ENCODE measurements at regions not wholly inside any gene's neighbourhood (a gene's known extent, or its start where the extent isn't known, plus 50 kb on each side); places are given as distances from the start of the nearest gene placed in this dataset.

- Histone ChIP-seq H3K9me3 (ENCODE audit: control extremely low read depth in 1 of 5, control insufficient read depth in 4 of 5, insufficient read depth in 2 of 5, low read depth in 1 of 5, low read length in 4 of 5) (peaks cover 0 to under 1% (median 0%) of the 10 kb centered on the region in 5 experiments), H3K4me3 (ENCODE audit: control insufficient read depth in 1 of 7, extremely low read depth in 1 of 7, insufficient read depth in 4 of 7, low read depth in 2 of 7, low read length in 6 of 7) (no peak overlapping the region), H3K27ac (ENCODE audit: insufficient read depth in 1 of 2, low read depth in 1 of 2, low read length in 2 of 2, poor library complexity in 1 of 2, severe bottlenecking in 2 of 2) (no peak overlapping the region), H3K4me1 (ENCODE audit: control extremely low read depth in 1 of 4, control insufficient read depth in 4 of 4, insufficient read depth in 4 of 4, low read length in 3 of 4) (no peaks in the 10 kb centered on the region), H3K36me3 (ENCODE audit: control insufficient read depth in 4 of 4, insufficient read depth in 4 of 4, low read length in 3 of 4) (no peaks in the 10 kb centered on the region), H3K27me3 (replicated peaks in 2 of 5; ENCODE audit: control insufficient read depth in 4 of 5, insufficient read depth in 5 of 5, low read length in 4 of 5) (peaks cover 0 to 2% (median 0%) of the 10 kb centered on the region in 5 experiments)
- DNase-seq = no peak
- ChIA-PET CTCF (no interaction called here), POLR2A (no interaction called here)
- WGBS (ENCODE audit: insufficient coverage) = 86% methylated on average over 9 of the region's 15 CpGs
Observed at GRCh38 chr11:71138737-71139425, 113.5 kb downstream of the SHANK2 start.

GRCh38 chr11:71137376-71137775, 115.0 kb downstream of the SHANK2 start:
- Histone ChIP-seq H3K27ac (ENCODE audit: insufficient read depth in 1 of 2, low read depth in 1 of 2, low read length in 2 of 2, poor library complexity in 1 of 2, severe bottlenecking in 2 of 2) (no peak overlapping the region), H3K36me3 (ENCODE audit: control insufficient read depth in 4 of 4, insufficient read depth in 4 of 4, low read length in 3 of 4) (no peaks in the 10 kb centered on the region), H3K4me3 (ENCODE audit: control insufficient read depth in 1 of 7, extremely low read depth in 1 of 7, insufficient read depth in 4 of 7, low read depth in 2 of 7, low read length in 6 of 7) (no peak overlapping the region), H3K4me1 (ENCODE audit: control extremely low read depth in 1 of 4, control insufficient read depth in 4 of 4, insufficient read depth in 4 of 4, low read length in 3 of 4) (no peaks in the 10 kb centered on the region), H3K9me3 (ENCODE audit: control extremely low read depth in 1 of 5, control insufficient read depth in 4 of 5, insufficient read depth in 2 of 5, low read depth in 1 of 5, low read length in 4 of 5) (no peaks in the 10 kb centered on the region), H3K27me3 (replicated peaks in 2 of 5; ENCODE audit: control insufficient read depth in 4 of 5, insufficient read depth in 5 of 5, low read length in 4 of 5) (peaks cover 0 to 2% (median 0%) of the 10 kb centered on the region in 5 experiments)
- WGBS (ENCODE audit: insufficient coverage) = 94% methylated on average over 9 of the region's 9 CpGs
- ChIA-PET CTCF (no interaction called here), POLR2A (no interaction called here)
- DNase-seq = no peak

- no peaks in the 10 kb centered on the region for H3K9me3 ChIP-seq (ENCODE audit: control extremely low read depth in 1 of 5, control insufficient read depth in 4 of 5, insufficient read depth in 2 of 5, low read depth in 1 of 5, low read length in 4 of 5)
- CTCF ChIA-PET = interaction anchor here (0.6 kb wide), 1 partner anchor 111 kb away, joined by 3 read pairs; no protein-coding TSS in a partner anchor
- WGBS (ENCODE audit: insufficient coverage) = 92% methylated on average over 6 of the region's 7 CpGs
- no peaks in the 10 kb centered on the region for H3K4me1 ChIP-seq (ENCODE audit: control extremely low read depth in 1 of 4, control insufficient read depth in 4 of 4, insufficient read depth in 4 of 4, low read length in 3 of 4)
- no peak for DNase-seq
- no peak overlapping the region for H3K27ac ChIP-seq (ENCODE audit: insufficient read depth in 1 of 2, low read depth in 1 of 2, low read length in 2 of 2, poor library complexity in 1 of 2, severe bottlenecking in 2 of 2)
- H3K27me3 ChIP-seq (replicated peaks in 2 of 5; ENCODE audit: control insufficient read depth in 4 of 5, insufficient read depth in 5 of 5, low read length in 4 of 5) = peaks cover 0 to 7% (median 0%) of the 10 kb centered on the region in 5 experiments
- H3K4me3 ChIP-seq (ENCODE audit: control insufficient read depth in 1 of 7, extremely low read depth in 1 of 7, insufficient read depth in 4 of 7, low read depth in 2 of 7, low read length in 6 of 7) = no peak overlapping the region
- POLR2A ChIA-PET = no interaction called here
- no peaks in the 10 kb centered on the region for H3K36me3 ChIP-seq (ENCODE audit: control insufficient read depth in 4 of 4, insufficient read depth in 4 of 4, low read length in 3 of 4)
Observed at GRCh38 chr11:71136095-71136845, 116.1 kb downstream of the SHANK2 start.

DNA sequence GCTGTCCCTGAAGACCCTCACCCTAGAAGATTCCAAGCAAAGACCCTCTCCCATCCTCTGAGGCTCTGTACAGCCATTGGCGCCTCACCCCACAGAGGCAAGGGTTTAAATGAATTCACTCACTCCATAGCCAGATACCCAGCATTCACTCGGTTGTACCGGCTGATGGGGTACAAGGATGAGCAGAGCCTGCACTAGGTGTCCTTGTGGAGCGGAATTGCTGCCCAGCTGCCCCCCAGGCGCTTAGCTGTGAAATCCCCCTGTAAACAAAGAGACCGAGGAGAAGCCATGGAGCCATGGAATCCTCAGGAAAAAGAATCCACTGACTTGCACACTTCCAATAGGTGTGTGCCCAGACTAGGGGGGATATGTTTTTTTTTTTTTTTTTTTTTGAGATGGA, 117.3 kb downstream of the SHANK2 start:
- ChIA-PET POLR2A (no interaction called here), CTCF (no interaction called here)
- Histone ChIP-seq H3K36me3 (ENCODE audit: control insufficient read depth in 4 of 4, insufficient read depth in 4 of 4, low read length in 3 of 4) (no peaks in the 10 kb centered on the region), H3K4me3 (ENCODE audit: control insufficient read depth in 1 of 7, extremely low read depth in 1 of 7, insufficient read depth in 4 of 7, low read depth in 2 of 7, low read length in 6 of 7) (no peak overlapping the region), H3K27me3 (replicated peaks in 2 of 5; ENCODE audit: control insufficient read depth in 4 of 5, insufficient read depth in 5 of 5, low read length in 4 of 5) (peaks cover 0 to 7% (median 0%) of the 10 kb centered on the region in 5 experiments), H3K27ac (ENCODE audit: insufficient read depth in 1 of 2, low read depth in 1 of 2, low read length in 2 of 2, poor library complexity in 1 of 2, severe bottlenecking in 2 of 2) (no peak overlapping the region), H3K4me1 (ENCODE audit: control extremely low read depth in 1 of 4, control insufficient read depth in 4 of 4, insufficient read depth in 4 of 4, low read length in 3 of 4) (no peaks in the 10 kb centered on the region), H3K9me3 (ENCODE audit: control extremely low read depth in 1 of 5, control insufficient read depth in 4 of 5, insufficient read depth in 2 of 5, low read depth in 1 of 5, low read length in 4 of 5) (no peaks in the 10 kb centered on the region)
- 100% methylated on average over 4 of the region's 6 CpGs for WGBS (ENCODE audit: insufficient coverage)
- no peak for DNase-seq

GRCh38 chr11:71133946-71134345, 118.4 kb downstream of the SHANK2 start:
- no peaks in the 10 kb centered on the region for H3K36me3 ChIP-seq (ENCODE audit: control insufficient read depth in 4 of 4, insufficient read depth in 4 of 4, low read length in 3 of 4)
- CTCF ChIA-PET = no interaction called here
- no peak for DNase-seq
- WGBS (ENCODE audit: insufficient coverage) = 76% methylated on average over 7 of the region's 9 CpGs
- H3K9me3 ChIP-seq (ENCODE audit: control extremely low read depth in 1 of 5, control insufficient read depth in 4 of 5, insufficient read depth in 2 of 5, low read depth in 1 of 5, low read length in 4 of 5) = no peaks in the 10 kb centered on the region
- POLR2A ChIA-PET = no interaction called here
- no peaks in the 10 kb centered on the region for H3K4me1 ChIP-seq (ENCODE audit: control extremely low read depth in 1 of 4, control insufficient read depth in 4 of 4, insufficient read depth in 4 of 4, low read length in 3 of 4)
- no peak overlapping the region for H3K27ac ChIP-seq (ENCODE audit: insufficient read depth in 1 of 2, low read depth in 1 of 2, low read length in 2 of 2, poor library complexity in 1 of 2, severe bottlenecking in 2 of 2)
- H3K27me3 ChIP-seq (replicated peaks in 2 of 5; ENCODE audit: control insufficient read depth in 4 of 5, insufficient read depth in 5 of 5, low read length in 4 of 5) = peaks cover 0 to 7% (median 0%) of the 10 kb centered on the region in 5 experiments
- H3K4me3 ChIP-seq (ENCODE audit: control insufficient read depth in 1 of 7, extremely low read depth in 1 of 7, insufficient read depth in 4 of 7, low read depth in 2 of 7, low read length in 6 of 7) = no peak overlapping the region

DNA sequence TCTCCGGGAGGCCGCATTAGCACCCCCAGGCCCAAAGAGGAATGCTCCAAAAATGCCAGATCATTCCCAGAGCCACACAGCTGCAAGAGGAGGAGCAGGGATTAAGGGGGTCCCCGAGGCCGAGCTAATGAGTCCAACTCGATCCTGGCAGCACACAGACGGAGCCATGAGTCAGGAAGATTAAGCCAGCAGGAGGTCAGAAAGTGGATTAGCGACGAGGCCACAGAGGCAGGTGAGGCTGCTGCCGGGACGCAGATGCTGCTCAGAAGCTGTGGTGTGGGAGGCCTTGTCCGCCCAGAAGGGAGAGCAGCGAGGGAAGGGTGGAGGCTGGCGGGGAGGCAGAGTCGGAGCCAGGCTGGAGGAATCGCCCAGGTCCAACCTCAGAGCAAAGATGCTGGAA, 120.5 kb downstream of the SHANK2 start:
- Histone ChIP-seq H3K36me3 (ENCODE audit: control insufficient read depth in 4 of 4, insufficient read depth in 4 of 4, low read length in 3 of 4) (no peaks in the 10 kb centered on the region), H3K4me1 (ENCODE audit: control extremely low read depth in 1 of 4, control insufficient read depth in 4 of 4, insufficient read depth in 4 of 4, low read length in 3 of 4) (no peaks in the 10 kb centered on the region), H3K9me3 (ENCODE audit: control extremely low read depth in 1 of 5, control insufficient read depth in 4 of 5, insufficient read depth in 2 of 5, low read depth in 1 of 5, low read length in 4 of 5) (no peaks in the 10 kb centered on the region), H3K27me3 (replicated peaks in 2 of 5; ENCODE audit: control insufficient read depth in 4 of 5, insufficient read depth in 5 of 5, low read length in 4 of 5) (peaks cover 0 to 7% (median 2%) of the 10 kb centered on the region in 5 experiments), H3K27ac (ENCODE audit: insufficient read depth in 1 of 2, low read depth in 1 of 2, low read length in 2 of 2, poor library complexity in 1 of 2, severe bottlenecking in 2 of 2) (no peak overlapping the region), H3K4me3 (ENCODE audit: control insufficient read depth in 1 of 7, extremely low read depth in 1 of 7, insufficient read depth in 4 of 7, low read depth in 2 of 7, low read length in 6 of 7) (no peak overlapping the region)
- CTCF ChIA-PET = no interaction called here
- 84% methylated on average over 11 of the region's 15 CpGs for WGBS (ENCODE audit: insufficient coverage)
- POLR2A ChIA-PET = no interaction called here
- DNase-seq = no peak

DNA sequence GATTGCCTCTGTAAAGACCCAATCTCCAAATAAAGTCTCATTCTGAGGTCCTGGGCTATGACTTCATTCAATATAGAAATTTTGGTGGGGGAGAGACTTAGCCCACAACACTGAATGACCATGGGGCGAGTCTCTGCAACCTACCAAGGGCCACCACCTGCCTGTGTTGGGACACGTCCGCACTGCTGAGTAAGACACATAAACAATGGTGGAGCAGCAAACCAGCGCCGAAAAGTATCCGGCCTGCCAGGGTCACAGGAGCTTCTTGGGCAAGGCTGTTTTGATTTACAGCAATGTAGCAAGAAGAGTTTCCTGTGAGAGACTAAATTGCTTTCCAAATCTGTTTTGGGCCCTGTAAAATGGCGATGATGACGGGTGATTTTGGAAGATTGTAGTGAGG, 122.3 kb downstream of the SHANK2 start:
- DNase-seq = no peak
- POLR2A ChIA-PET = no interaction called here
- Histone ChIP-seq H3K36me3 (ENCODE audit: control insufficient read depth in 4 of 4, insufficient read depth in 4 of 4, low read length in 3 of 4) (no peaks in the 10 kb centered on the region), H3K27me3 (replicated peaks in 2 of 5; ENCODE audit: control insufficient read depth in 4 of 5, insufficient read depth in 5 of 5, low read length in 4 of 5) (peaks cover 0 to 7% (median 2%) of the 10 kb centered on the region in 5 experiments), H3K9me3 (ENCODE audit: control extremely low read depth in 1 of 5, control insufficient read depth in 4 of 5, insufficient read depth in 2 of 5, low read depth in 1 of 5, low read length in 4 of 5) (no peaks in the 10 kb centered on the region), H3K27ac (ENCODE audit: insufficient read depth in 1 of 2, low read depth in 1 of 2, low read length in 2 of 2, poor library complexity in 1 of 2, severe bottlenecking in 2 of 2) (no peak overlapping the region), H3K4me3 (ENCODE audit: control insufficient read depth in 1 of 7, extremely low read depth in 1 of 7, insufficient read depth in 4 of 7, low read depth in 2 of 7, low read length in 6 of 7) (no peak overlapping the region), H3K4me1 (ENCODE audit: control extremely low read depth in 1 of 4, control insufficient read depth in 4 of 4, insufficient read depth in 4 of 4, low read length in 3 of 4) (no peaks in the 10 kb centered on the region)
- WGBS (ENCODE audit: insufficient coverage) = 92% methylated on average over 6 of the region's 8 CpGs
- CTCF ChIA-PET = no interaction called here

All from common myeloid progenitor, CD34-positive (primary cell).